ENCODE measurements at regions not wholly inside any gene's neighbourhood (a gene's known extent, or its start where the extent isn't known, plus 50 kb on each side); places are given as distances from the start of the nearest gene placed in this dataset.
A peak's percentile ranks its signal among the peaks of the same experiment; 100 is the strongest.
"Not testable (repeated sequence)": the region's sequence is repeated elsewhere in the genome, so short reads cannot be mapped to it uniquely, and the experiment has no call there.

DNA sequence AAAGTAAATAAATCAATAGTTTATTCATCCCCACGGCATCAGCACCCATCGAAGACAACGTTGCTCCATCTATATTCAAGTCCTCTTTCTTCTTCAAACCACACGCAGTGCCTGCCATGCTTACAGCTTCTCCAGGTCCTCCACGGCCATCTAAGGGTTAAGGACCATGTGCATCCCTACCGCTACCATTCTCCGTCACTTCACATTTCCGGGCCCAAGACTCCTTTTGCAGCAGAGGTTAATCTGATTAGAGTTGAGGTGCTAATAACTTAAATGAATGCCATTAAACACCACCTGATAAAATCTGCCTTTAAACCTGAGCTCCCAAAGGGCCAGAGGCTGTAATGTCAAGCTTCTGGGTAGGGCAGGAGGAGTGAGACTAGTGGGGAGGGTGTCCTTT is 79.7 kb upstream of the CCND2 start:
- no peak for DNase-seq (ENCODE audit: low spot score)

DNA sequence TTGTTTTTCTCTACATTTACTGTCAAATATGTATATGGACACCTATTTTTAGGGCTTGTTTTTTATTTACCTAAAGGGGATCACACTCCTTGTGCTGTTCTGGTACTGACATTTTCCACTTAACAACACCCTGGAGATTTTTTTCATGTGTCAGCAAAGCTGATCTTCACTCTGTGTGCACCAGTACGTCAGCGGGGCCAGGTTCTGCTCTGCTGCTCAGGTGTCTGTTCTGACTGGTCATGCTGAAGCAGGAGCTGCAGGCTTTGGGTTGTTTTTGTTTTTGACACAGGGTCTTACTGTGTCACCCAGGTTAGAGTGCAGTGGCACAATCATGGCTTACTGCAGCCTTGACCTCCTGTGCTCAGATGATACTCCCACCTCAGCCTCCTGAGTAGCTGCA is 81.9 kb upstream of the CCND2 start:
- no peak for DNase-seq (ENCODE audit: low spot score)

DNA sequence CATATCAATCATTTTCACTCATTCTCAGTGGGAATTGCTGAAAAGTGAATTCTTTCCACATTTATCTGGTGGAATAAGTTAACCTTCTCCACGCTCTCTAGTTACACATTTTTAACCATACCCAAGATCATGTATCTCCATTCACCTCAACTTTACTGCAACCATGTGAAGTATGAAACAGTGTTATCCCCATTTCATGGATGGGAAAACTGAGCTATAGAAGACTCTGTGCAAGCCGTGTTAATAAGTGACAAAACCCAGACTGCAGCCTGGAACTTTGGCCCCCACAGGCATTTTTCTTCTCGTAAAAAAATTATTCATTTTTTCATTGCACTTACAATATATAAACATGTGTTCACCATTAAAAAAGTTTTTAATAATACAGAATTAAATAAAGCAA is 82.4 kb upstream of the CCND2 start:
- no peak for DNase-seq (ENCODE audit: low spot score)

DNA sequence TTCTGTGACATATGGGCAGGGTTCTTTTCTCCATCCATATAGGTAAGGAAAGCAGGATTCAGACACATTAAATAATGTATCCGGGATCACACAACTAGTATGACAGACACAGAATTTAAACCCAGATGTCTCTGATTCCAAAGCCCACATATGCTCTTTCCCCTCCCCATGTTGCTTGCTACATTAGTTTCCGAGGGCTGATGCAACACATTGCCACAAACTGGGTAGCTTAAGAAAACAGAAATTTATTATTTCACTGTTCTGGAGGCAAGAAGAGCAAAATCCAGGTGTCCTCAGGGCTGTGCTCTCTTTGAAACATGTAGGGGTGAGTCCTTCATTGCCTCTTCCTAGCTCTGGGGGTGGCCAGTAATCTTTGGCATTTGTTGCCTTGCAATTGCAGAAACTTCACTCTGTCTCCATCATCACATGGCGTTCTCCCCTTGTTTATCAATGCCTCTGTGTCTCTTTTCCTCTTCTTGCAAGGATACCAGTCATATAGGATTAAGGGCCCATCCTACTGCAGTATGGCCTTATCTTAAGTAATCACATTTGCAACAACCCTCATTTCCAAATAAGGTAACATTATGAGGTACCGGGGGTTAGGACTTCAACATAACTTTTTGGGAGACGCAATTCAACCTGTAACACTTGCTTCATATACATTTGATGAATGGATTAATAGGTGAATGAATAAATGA is 83.0 kb upstream of the CCND2 start:
- DNase-seq (ENCODE audit: low spot score): peak; percentile 44

DNA sequence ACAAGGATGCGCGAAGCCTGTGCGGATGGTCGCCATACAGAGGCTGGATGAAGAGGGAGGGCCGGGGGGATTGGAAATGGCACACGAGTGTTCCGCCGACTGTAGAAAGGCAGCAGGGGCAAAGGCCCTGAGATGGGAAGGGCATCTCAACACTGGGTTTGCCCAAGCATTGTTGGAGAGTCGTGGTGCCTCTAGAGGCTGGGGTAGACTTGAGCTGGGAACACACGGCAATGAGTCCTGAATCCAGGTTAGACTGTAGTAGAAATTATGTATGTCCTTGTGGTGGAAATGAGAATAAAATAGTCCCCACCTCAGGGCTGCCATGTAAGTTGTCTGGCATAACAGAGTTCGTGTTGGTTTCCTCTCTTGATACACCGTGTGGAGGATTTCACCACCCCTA is 83.8 kb upstream of the CCND2 start:
- DNase-seq (ENCODE audit: low spot score): no peak

DNA sequence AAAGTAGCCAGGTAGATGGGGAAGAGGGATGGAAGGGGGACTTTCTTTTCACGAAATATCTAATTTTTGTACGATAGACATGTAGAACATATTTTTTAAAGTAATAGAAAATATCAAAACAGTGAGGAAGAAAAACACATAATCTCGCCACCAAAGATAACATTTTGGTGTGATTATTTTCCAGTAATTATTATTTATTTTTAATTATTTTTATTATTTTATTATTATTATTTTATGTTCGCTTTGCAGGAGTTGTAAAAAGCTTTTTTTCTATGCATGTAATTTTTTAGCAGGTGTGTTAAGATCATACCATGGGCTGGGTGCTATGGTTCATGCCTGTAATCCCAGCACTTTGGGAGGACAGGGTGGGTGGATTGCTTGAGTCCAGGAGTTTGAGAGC is 85.6 kb upstream of the CCND2 start:
- DNase-seq (ENCODE audit: low spot score): no peak

DNA sequence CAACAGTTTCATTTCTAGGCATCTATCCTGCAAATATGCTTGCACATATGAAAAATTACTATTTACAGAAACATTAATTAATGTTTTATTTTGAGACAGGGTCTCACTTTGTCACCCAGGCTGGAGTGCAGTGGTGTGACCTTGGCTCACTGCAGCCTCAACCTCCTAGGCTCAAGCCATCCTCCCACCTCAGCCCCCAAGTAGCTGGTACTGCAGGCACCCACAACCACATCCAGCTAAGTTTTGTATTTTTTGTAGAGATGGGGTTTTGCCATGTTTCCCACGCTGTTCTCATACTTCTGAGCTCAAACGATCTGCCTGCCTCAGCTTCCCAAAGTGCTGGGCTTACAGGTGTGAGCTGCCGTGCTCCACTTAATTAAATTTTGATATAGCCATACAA is 86.2 kb upstream of the CCND2 start:
- not testable (repeated sequence) for DNase-seq (ENCODE audit: low spot score)

DNA sequence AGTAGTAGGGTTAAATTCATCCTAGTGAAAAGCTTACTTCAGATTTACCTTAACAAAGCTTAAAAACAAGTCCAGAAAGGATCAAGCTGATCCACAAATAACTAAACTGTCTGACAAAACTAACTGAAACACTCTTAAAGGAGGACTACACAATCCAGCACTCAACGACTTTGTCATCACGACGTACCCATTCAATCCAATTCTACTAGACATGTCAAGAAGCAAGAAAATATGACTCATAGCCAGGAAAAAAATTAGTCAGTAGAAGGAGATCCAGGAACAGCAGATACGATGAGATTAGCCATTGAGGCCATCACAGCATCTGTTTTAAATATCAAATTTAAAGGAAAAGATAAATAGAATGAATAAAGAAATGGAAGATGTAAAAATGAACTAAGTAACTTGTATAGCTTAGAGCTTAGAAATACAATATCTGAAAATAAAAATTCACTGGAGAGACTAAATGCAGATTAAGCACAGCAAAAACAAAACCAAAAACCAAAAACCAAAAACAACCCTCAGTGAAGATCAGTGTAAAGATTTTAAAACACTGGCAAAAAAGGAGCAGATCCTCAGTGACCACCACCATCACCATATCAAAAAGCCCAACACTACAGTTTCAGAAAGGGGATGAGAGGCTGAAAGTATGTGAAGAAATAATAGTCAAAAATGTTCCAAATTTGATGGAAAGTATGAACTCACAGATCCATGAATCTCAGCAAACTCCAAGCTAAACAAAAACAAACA is 95.0 kb upstream of the CCND2 start:
- peak; percentile 29 for DNase-seq (ENCODE audit: low spot score)

DNA sequence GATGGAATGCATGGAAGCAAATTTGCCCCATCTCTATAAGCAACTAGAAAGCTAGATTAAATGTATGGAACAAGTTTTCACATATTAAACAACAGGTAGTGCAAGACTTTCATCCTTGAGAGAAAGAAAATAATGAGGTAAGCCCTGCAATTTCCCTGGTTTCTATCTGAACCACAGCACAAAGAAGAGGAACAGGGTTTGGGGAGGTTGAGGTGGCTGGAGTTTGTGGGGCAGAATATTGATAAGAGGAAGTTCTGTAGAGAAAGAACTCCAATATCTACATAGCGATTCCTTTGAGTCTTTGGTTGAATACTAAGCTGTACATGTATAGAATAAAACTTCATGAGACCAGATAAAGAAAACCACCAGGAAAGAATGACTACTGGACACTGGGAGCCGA is 96.3 kb upstream of the CCND2 start:
- DNase-seq (ENCODE audit: low spot score): no peak

DNA sequence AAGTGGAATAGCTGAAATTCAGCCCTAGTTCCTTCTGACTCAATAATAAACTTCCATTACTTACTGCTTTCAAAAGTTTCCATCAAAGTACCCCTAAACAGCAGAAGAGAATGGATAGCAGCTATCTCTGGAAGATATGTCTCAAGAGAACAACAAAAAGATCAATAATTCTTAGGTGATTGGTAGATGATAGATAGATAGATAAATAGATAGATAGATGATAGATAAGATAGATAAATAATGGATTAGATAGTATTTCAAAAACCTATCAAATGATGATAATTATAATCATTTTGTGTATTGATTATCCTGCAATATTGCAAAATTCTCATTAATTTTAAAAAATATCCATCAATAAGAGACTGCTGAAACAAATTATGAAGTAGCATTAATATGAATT is 97.4 kb upstream of the CCND2 start:
- DNase-seq (ENCODE audit: low spot score): no peak

DNA sequence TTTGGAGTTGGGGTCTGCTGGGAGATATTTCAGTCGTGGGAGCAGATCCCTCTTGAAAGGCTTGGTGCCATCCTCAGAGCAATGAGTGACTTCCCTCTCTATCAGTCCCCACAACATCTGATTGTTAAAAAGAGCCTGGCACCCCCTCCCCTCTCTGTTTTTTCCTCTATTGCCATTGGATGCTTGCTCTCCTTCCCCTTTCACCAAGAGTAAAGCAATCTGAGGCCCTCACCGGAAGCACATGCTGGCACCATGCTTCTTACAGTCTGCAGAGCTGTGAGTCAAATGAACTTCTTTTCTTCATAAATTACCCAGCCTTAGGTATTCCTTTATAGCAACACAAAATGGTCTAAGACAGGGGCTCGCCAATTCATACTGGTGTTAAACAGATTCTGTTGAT is 99.1 kb upstream of the CCND2 start:
- no peak for DNase-seq (ENCODE audit: low spot score)

DNA sequence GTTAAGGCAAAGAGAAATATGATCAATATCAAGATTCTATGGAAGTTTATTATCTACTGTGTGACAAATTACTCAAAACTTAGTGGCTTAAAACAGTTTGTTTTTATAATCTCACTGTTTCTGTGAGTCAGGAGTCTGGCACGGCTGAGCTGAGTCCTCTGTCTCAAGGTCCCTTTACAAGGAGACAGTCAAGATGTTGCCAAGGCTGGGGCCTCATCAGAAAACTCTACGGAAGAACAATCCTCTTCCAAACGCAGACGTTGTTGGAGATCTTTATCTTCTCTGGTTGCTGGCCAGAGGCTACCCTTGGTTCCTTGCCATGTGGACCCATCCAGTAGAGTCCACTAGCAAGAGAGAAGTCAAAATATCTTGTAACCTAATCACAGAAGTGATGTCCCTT is 100.6 kb upstream of the CCND2 start:
- no peak for DNase-seq (ENCODE audit: low spot score)

DNA sequence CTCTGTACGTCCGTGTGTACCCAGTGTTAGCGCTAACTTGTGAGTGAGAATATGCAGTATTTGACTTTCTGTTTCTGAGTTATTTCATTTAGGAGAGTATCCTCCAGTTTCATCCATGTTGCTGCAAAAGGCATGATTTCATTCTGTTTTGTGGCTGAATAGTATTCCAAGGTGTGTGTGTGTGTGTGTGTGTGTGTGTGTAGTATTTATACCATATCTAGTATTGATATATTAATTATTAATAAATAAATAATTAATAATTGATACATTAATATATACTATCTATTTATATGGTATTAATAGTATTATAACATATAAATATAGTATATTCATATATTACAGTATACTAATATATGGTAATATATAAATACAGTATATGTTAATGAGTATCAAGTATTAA is 101.8 kb upstream of the CCND2 start:
- DNase-seq (ENCODE audit: low spot score): no peak

DNA sequence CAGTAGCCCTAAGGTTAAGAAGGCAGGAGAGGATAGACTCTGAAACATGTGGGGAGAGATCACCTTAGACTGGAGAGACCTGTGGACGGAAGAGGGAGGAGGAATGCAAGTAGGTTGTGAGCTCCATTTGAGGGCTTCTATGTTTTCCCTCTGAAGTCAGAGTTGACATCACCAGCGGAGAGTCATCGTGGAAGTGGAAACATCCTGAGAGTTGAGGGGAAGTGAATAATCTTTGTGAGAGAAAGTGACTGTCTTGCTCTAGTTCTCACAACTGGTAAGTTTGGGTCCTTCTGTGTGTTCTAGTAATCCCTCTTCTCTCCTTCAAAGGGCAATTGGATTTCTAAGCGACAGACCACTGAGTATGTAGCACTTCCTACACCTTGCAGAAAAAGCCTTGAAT is 103.6 kb upstream of the CCND2 start:
- no peak for DNase-seq (ENCODE audit: low spot score)

DNA sequence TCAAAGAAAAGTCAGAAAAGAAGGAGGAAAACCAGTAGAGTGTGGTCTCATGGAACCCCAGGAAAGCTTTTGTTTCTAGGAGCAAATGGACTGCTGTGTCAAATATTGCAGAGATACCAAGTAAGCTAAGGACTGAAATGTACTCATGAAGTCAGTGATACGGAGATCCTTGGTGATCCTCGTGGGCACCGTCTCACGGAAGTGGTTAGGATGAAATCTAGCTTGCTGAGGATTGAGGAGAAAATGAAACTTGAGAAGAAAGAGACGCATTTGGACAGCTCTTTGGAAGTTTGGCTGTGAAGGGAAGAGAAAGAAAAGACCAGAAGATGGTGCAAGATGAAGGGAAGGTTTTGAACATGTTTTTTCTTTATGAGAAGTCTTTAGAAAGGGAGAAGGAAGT is 104.0 kb upstream of the CCND2 start:
- peak; percentile 71 for DNase-seq (ENCODE audit: low spot score)

DNA sequence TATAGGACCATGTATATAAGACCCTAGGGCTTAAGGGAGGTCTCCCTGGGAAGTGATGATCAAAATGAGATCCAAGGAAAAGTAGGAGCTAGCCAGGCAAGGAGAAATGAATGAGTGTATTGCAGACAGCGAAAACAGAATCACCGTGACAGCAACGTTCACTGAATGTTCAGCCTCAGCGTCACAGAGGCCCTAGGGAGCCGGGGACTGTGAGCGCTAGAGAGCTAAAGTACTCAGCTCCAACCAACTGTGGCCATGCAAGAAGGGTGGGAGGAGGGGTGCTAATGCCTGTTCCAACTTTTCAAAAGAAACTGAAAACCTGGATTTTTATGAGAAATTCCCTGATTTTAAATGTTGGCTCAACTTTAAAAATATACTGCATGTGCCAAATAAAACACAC is 105.5 kb upstream of the CCND2 start:
- DNase-seq (ENCODE audit: low spot score): no peak

DNA sequence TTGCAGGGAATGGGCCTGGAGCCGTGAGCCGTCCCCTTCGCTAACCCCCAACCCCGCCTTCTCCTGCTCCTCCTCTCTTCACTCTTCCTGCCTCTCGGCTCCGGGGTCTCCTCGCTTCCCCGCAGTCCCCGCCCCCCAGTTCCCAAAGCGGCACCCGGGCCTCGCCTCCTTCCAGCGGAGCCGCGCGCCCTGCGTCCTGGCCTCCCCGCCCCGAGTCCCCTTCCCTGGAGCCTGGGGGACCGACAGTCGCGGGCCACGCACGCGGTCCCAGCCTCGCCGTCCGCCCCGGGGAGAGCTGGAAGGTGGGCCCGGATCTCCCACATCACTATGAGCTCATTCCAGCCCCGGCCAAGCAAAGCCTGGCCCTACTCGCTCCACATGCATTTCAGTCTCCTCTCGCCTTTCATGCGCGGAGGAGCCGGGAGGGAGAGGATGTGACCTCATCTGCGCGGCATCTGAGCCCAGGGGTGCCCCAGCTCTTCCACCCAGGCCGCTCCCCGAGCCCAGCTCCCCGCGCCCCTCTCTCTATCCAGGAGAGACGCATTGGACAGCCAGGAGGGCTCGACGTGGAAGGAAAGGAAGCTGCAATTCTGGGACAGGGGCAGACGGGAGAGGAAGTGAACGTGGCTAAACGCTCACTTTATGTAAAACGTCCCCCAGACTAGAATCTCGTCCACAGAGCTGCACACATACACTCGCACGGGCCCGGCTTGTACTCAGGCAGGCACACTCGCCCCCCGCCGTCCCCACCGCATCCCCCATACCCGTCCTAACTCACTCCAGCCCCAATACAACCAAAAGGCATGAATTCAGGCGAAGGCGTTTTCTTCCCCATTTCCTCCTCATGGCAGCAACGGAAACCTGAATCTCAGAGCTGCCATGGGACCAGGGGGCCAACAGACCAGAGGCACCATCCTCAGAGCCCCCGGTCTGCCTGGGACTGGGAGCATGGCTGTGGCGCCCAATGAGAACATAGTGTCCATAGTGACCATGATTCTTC is 108.7 kb upstream of the CCND2 start:
- DNase-seq (ENCODE audit: low spot score): peak; percentile 95

DNA sequence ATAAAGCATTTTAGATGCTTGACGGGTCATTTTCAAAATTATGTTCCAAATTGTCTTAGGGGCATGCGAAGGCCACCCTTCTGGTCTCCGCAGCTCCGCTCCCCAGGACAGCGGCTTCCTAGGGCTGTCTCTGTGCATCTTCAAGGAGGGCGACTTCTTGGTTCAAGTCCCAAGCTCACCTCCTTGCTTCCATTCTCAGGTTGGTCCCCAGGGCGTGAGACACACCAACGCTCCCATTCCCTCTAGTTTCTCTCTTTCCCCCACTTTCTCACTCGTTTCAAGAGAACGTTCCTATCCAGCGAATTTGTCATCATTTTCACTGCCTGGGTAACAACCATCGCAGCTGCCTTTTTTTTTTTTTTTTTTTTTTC is 109.4 kb upstream of the CCND2 start:
- DNase-seq (ENCODE audit: low spot score): no peak

DNA sequence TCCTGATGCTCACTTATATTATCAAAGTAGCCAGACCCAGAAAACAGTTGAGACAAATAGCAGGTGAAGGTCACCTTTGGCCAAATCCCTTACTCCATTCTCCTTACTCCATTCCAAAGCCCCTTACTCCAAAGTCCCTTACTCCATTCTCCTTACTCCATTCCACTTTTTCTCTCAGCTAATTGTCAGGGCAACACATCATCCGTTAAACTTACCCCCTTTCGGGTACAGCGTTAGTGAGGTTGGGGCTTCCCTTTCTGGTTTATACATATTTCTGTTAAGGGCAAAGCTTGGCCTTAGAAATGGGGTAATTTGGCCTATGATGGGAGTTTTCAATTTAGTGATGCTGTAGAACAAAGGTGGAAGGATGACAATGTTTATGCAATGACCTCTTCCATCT is 111.8 kb upstream of the CCND2 start:
- DNase-seq (ENCODE audit: low spot score): no peak

DNA sequence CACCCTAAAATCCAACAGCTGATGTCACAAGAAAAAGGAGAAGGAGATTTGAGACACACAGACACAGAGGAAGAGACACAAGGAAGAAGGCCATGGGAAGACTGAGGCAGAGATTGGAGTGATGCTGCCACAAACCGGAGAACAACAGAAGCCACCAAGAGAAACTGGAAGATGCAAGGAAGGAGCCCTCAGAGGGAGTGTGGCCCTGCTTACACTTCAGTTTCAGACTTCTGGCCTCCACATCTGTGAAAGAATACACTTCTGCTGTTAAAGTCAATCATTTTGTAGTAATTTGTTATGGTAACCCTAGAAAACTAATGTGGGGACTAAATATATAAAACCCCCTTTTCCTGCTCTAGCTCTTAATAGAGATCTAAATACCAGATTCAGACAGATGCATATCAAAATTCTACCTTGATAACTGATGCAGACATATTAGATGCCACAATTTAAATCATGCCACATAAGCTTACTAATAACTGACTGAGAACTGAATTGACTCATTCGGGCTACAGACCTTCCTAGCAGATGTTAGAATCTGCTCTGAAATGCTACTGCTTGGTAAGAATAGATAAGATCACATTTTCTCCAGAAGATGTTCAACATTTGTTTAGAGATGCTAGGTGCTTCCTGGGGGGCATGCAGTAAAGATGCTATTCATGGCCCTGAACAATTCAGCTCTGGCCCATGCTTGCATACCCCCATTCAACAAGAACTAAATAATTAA is 113.1 kb upstream of the CCND2 start:
- DNase-seq (ENCODE audit: low spot score): no peak

DNA sequence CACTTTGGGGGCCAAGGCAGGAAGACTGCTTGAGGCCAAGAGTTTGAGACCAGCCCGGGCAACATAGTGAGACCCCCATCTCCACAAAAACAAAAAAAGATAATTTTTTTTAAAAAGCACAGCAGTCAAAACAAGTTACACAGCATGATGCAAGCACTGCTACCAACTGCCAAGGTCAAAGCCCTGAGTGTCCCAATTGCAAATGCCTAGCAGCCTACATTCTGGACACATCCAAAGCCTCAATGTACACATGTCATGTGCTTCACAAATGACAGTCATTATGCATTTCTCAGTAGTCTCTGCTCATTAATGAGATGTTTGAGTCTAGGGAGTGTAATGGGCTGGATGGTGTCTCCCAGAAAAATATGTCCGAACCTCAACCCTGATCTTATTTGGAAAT is 113.7 kb upstream of the CCND2 start:
- no peak for DNase-seq (ENCODE audit: low spot score)

DNA sequence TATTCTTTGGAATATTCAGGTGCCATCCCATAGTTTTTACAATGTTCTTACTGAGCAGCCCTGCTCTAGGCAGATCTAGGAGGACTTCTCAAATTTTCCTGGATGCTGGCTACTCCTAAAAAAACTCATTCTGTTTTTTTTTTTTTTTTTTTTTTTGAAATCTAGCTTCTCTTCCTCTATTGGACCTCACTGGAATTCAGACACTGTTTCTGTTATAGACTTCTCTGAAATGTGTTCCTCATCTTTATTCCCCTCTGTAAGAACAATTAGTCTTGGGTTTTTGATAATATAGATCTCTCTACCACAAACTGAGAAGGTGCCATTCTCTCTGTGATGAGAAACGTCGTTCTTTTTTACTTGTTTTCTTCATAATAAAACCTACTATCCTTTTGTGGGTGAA is 115.3 kb upstream of the CCND2 start:
- DNase-seq (ENCODE audit: low spot score): no peak

Measured in umbilical cord (tissue), 1 donor.